ENCODE measurements at regions not wholly inside any gene's neighbourhood (a gene's known extent, or its start where the extent isn't known, plus 50 kb on each side); places are given as distances from the start of the nearest gene placed in this dataset.

DNA sequence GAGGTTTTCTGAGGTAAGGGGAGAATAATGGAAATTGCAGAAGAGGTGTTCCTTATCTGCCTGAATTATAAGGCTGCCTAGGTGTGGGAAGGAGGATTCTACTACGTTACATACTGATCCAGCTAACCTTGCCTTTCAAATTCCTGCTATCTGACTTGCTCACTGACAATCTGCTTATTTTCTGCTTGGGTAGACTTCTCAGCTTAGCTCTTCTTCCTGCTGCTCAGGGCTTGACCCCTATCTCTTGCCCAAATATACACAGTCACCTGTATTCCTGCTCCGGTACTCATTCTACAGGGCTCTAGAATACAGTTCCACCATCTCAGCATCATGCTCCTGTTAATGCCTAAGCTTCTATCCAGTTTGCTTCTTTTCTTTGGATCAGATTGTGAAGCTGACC lies 1607.6 kb downstream of the OLFM4 start:
- Mint-ChIP-seq H3K27ac (ENCODE audit: unreplicated experiment) (no peak overlapping the region), H3K36me3 (ENCODE audit: low read depth, unreplicated experiment) (no peaks in the 10 kb centered on the region), H3K4me3 (ENCODE audit: unreplicated experiment) (no peak overlapping the region), H3K27me3 (ENCODE audit: low read depth, unreplicated experiment) (no peaks in the 10 kb centered on the region), H3K4me1 (ENCODE audit: low read depth, unreplicated experiment) (peaks cover 5% of the 10 kb centered on the region), H3K9me3 (ENCODE audit: unreplicated experiment) (no peaks in the 10 kb centered on the region)
- no peak overlapping the region for H3K9ac ChIP-seq (ENCODE audit: low read length)
- no peak overlapping the region for H3K4me2 ChIP-seq (ENCODE audit: low read length)
- H2AFZ ChIP-seq (ENCODE audit: low read depth, low read length): no peak overlapping the region
- FAIRE-seq (no peak), DNase-seq (ENCODE audit: low read depth) (no peak)
- no peaks in the 10 kb centered on the region for H3K4me1 ChIP-seq (ENCODE audit: insufficient read depth, low read length)
- H3K27me3 ChIP-seq (ENCODE audit: insufficient read depth, low read length): no peaks in the 10 kb centered on the region
- H3K4me3 ChIP-seq (ENCODE audit: insufficient read depth, low read depth, low read length): no peak overlapping the region
- H3K79me2 ChIP-seq (ENCODE audit: insufficient read depth, low read length): no peaks in the 10 kb centered on the region
- H3K9me3 ChIP-seq (ENCODE audit: insufficient read depth, low read depth, low read length): no peaks in the 10 kb centered on the region
- no peaks in the 10 kb centered on the region for H4K20me1 ChIP-seq (ENCODE audit: insufficient read depth, low read length)
- no peaks in the 10 kb centered on the region for H3K36me3 ChIP-seq (ENCODE audit: insufficient read depth, low read length)
- no peak for TF ChIP-seq EZH2 (IDR thresholded peaks at IDR 0.05; ENCODE audit: insufficient read depth, low read length)
- TF ChIP-seq, protein P1, sequence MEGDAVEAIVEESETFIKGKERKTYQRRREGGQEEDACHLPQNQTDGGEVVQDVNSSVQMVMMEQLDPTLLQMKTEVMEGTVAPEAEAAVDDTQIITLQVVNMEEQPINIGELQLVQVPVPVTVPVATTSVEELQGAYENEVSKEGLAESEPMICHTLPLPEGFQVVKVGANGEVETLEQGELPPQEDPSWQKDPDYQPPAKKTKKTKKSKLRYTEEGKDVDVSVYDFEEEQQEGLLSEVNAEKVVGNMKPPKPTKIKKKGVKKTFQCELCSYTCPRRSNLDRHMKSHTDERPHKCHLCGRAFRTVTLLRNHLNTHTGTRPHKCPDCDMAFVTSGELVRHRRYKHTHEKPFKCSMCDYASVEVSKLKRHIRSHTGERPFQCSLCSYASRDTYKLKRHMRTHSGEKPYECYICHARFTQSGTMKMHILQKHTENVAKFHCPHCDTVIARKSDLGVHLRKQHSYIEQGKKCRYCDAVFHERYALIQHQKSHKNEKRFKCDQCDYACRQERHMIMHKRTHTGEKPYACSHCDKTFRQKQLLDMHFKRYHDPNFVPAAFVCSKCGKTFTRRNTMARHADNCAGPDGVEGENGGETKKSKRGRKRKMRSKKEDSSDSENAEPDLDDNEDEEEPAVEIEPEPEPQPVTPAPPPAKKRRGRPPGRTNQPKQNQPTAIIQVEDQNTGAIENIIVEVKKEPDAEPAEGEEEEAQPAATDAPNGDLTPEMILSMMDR (IDR thresholded peaks at IDR 0.05; ENCODE audit: insufficient read depth, low read depth, low read length): no peak
- no peak overlapping the region for H3K27ac ChIP-seq (ENCODE audit: low read depth, low read length)

DNA sequence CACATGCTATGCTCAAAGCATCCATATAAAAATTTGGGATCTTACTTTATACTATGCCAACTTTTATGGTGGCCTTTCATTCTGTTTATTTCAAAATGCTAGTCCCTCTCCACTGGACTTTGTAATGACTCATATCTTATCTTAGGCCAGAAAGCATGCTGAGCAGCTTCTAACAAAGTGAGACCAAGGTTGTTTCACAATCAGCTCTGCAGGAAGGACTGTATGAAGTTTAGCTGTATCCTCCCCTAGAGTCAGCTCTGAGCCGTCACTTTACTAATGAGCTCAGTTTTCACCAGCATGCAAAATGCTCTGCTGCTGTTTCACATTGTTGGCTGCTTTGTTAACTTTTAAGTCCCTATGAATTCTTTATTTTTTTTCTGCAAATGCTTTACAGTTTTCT lies 1608.8 kb downstream of the OLFM4 start:
- no peak for FAIRE-seq
- H3K9me3 Mint-ChIP-seq (ENCODE audit: unreplicated experiment): no peaks in the 10 kb centered on the region
- Histone ChIP-seq H4K20me1 (ENCODE audit: insufficient read depth, low read length) (no peaks in the 10 kb centered on the region), H3K36me3 (ENCODE audit: insufficient read depth, low read length) (no peaks in the 10 kb centered on the region), H3K4me3 (ENCODE audit: insufficient read depth, low read depth, low read length) (no peak overlapping the region), H3K27me3 (ENCODE audit: insufficient read depth, low read length) (no peaks in the 10 kb centered on the region), H2AFZ (ENCODE audit: low read depth, low read length) (no peak overlapping the region), H3K79me2 (ENCODE audit: insufficient read depth, low read length) (no peaks in the 10 kb centered on the region), H3K9ac (ENCODE audit: low read length) (no peak overlapping the region), H3K9me3 (ENCODE audit: insufficient read depth, low read depth, low read length) (no peaks in the 10 kb centered on the region), H3K4me1 (ENCODE audit: insufficient read depth, low read length) (no peaks in the 10 kb centered on the region), H3K27ac (ENCODE audit: low read depth, low read length) (no peak overlapping the region), H3K4me2 (ENCODE audit: low read length) (no peak overlapping the region)
- H3K27me3 Mint-ChIP-seq (ENCODE audit: low read depth, unreplicated experiment): no peaks in the 10 kb centered on the region
- DNase-seq (ENCODE audit: low read depth): peak; percentile 0
- H3K36me3 Mint-ChIP-seq (ENCODE audit: low read depth, unreplicated experiment): no peaks in the 10 kb centered on the region
- peaks cover 5% of the 10 kb centered on the region for H3K4me1 Mint-ChIP-seq (ENCODE audit: low read depth, unreplicated experiment)
- H3K27ac Mint-ChIP-seq (ENCODE audit: unreplicated experiment): no peak overlapping the region
- TF ChIP-seq, protein P1 (IDR thresholded peaks at IDR 0.05; ENCODE audit: insufficient read depth, low read depth, low read length): no peak
- TF ChIP-seq EZH2 (IDR thresholded peaks at IDR 0.05; ENCODE audit: insufficient read depth, low read length): no peak
- H3K4me3 Mint-ChIP-seq (ENCODE audit: unreplicated experiment): no peak overlapping the region

DNA sequence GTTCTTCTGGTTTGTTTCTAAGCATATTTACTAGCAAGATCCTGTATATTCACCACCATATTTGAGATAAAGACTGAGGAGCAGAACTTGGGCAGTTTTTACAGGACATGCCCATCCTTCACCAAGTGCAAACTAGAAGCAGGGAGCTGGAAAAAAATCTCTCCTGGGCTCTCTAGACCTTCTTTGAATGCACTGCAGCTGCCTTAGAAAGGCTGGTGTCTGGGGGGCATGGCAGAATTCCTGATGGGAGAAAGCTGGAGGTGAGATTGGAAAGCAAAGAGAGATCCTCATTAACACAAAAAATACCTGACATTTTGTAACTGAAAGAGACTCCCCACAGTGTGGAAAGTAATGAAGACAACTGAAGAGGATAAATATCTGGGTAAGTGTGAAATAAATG lies 1612.1 kb downstream of the OLFM4 start:
- H3K36me3 ChIP-seq (ENCODE audit: insufficient read depth, low read length): no peaks in the 10 kb centered on the region
- no peaks in the 10 kb centered on the region for H3K4me1 Mint-ChIP-seq (ENCODE audit: low read depth, unreplicated experiment)
- FAIRE-seq (no peak), DNase-seq (ENCODE audit: low read depth) (no peak)
- H2AFZ ChIP-seq (ENCODE audit: low read depth, low read length): no peak overlapping the region
- no peaks in the 10 kb centered on the region for H3K4me1 ChIP-seq (ENCODE audit: insufficient read depth, low read length)
- H3K79me2 ChIP-seq (ENCODE audit: insufficient read depth, low read length): no peaks in the 10 kb centered on the region
- H3K4me3 Mint-ChIP-seq (ENCODE audit: unreplicated experiment): no peak overlapping the region
- no peak overlapping the region for H3K27ac Mint-ChIP-seq (ENCODE audit: unreplicated experiment)
- no peaks in the 10 kb centered on the region for H3K27me3 Mint-ChIP-seq (ENCODE audit: low read depth, unreplicated experiment)
- H3K36me3 Mint-ChIP-seq (ENCODE audit: low read depth, unreplicated experiment): no peaks in the 10 kb centered on the region
- H4K20me1 ChIP-seq (ENCODE audit: insufficient read depth, low read length): no peaks in the 10 kb centered on the region
- no peak for TF ChIP-seq EZH2 (IDR thresholded peaks at IDR 0.05; ENCODE audit: insufficient read depth, low read length)
- TF ChIP-seq, protein P1 (IDR thresholded peaks at IDR 0.05; ENCODE audit: insufficient read depth, low read depth, low read length): no peak
- no peaks in the 10 kb centered on the region for H3K9me3 Mint-ChIP-seq (ENCODE audit: unreplicated experiment)
- no peaks in the 10 kb centered on the region for H3K9me3 ChIP-seq (ENCODE audit: insufficient read depth, low read depth, low read length)
- H3K4me3 ChIP-seq (ENCODE audit: insufficient read depth, low read depth, low read length): no peak overlapping the region
- H3K9ac ChIP-seq (ENCODE audit: low read length): no peak overlapping the region
- H3K4me2 ChIP-seq (ENCODE audit: low read length): no peak overlapping the region
- no peaks in the 10 kb centered on the region for H3K27me3 ChIP-seq (ENCODE audit: insufficient read depth, low read length)
- H3K27ac ChIP-seq (ENCODE audit: low read depth, low read length): no peak overlapping the region

Measured in astrocyte (in vitro differentiated cells and primary cell).